ENCODE measurements at regions not wholly inside any gene's neighbourhood (a gene's known extent, or its start where the extent isn't known, plus 50 kb on each side); places are given as distances from the start of the nearest gene placed in this dataset.
A peak's percentile ranks its signal among the peaks of the same experiment; 100 is the strongest.

- H3K4me3 ChIP-seq (ENCODE audit: low read depth, low read length): no peak overlapping the region
- no peak overlapping the region for H3K27ac ChIP-seq (ENCODE audit: extremely low read depth, low read depth, low read length)
- no peaks in the 10 kb centered on the region for H3K9me3 ChIP-seq (ENCODE audit: control insufficient read depth, insufficient read depth, low read depth, low read length)
- no peaks in the 10 kb centered on the region for H3K36me3 ChIP-seq (ENCODE audit: control insufficient read depth in 2 of 2, insufficient read depth in 1 of 2, low read length in 2 of 2)
- ChIA-PET POLR2A (no interaction called here), CTCF (interaction anchor here (0.6 to 2.2 kb wide), 8 partner anchors 44 to 420 kb away, joined by 3 to 9 read pairs (median 4); no protein-coding TSS in a partner anchor)
- H3K4me1 ChIP-seq (ENCODE audit: control insufficient read depth, insufficient read depth, low read length): no peaks in the 10 kb centered on the region
- TF ChIP-seq MYNN (tag by site-specific recombination; IDR thresholded peaks at IDR 0.05; ENCODE audit: borderline replicate concordance): no peak
- no peak for TF ChIP-seq ZBTB20 (tag by site-specific recombination; IDR thresholded peaks at IDR 0.05)
- TF ChIP-seq ZNF548 (tag by site-specific recombination; IDR thresholded peaks at IDR 0.05): no peak
- TF ChIP-seq ZBTB48 (tag by site-specific recombination; IDR thresholded peaks at IDR 0.05): no peak
- no peak for TF ChIP-seq ZNF707 (tag by site-specific recombination; IDR thresholded peaks at IDR 0.05)
- TF ChIP-seq ZFP69B (tag by site-specific recombination; IDR thresholded peaks at IDR 0.05): no peak
- TF ChIP-seq, protein P1, sequence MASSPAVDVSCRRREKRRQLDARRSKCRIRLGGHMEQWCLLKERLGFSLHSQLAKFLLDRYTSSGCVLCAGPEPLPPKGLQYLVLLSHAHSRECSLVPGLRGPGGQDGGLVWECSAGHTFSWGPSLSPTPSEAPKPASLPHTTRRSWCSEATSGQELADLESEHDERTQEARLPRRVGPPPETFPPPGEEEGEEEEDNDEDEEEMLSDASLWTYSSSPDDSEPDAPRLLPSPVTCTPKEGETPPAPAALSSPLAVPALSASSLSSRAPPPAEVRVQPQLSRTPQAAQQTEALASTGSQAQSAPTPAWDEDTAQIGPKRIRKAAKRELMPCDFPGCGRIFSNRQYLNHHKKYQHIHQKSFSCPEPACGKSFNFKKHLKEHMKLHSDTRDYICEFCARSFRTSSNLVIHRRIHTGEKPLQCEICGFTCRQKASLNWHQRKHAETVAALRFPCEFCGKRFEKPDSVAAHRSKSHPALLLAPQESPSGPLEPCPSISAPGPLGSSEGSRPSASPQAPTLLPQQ (tag by site-specific recombination; IDR thresholded peaks at IDR 0.05): no peak
- no peak for TF ChIP-seq GLI4 (tag by site-specific recombination; IDR thresholded peaks at IDR 0.05)
- peak; percentile 21; the same call in 1 of the 2 replicates for TF ChIP-seq ZBTB17 (tag by site-specific recombination; IDR thresholded peaks at IDR 0.05)
- no peak for TF ChIP-seq KLF16 (tag by site-specific recombination; IDR thresholded peaks at IDR 0.05)
- TF ChIP-seq, protein P2, sequence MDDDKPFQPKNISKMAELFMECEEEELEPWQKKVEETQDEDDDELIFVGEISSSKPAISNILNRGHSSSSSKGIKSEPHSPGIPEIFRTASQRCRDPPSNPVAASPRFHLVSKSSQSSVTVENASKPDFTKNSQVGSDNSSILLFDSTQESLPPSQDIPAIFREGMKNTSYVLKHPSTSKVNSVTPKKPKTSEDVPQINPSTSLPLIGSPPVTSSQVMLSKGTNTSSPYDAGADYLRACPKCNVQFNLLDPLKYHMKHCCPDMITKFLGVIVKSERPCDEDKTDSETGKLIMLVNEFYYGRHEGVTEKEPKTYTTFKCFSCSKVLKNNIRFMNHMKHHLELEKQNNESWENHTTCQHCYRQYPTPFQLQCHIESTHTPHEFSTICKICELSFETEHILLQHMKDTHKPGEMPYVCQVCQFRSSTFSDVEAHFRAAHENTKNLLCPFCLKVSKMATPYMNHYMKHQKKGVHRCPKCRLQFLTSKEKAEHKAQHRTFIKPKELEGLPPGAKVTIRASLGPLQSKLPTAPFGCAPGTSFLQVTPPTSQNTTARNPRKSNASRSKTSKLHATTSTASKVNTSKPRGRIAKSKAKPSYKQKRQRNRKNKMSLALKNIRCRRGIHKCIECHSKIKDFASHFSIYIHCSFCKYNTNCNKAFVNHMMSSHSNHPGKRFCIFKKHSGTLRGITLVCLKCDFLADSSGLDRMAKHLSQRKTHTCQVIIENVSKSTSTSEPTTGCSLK (tag by site-specific recombination; IDR thresholded peaks at IDR 0.05): no peak
- TF ChIP-seq ZNF394 (tag by site-specific recombination; IDR thresholded peaks at IDR 0.05; ENCODE audit: borderline replicate concordance): no peak
- no peak for TF ChIP-seq YY2 (tag by site-specific recombination; IDR thresholded peaks at IDR 0.05)
- TF ChIP-seq ATF2 (tag by site-specific recombination; IDR thresholded peaks at IDR 0.05; ENCODE audit: low read depth): peak; percentile 61
- no peak for TF ChIP-seq ZBTB1 (tag by site-specific recombination; IDR thresholded peaks at IDR 0.05)
- TF ChIP-seq ZNF473 (tag by site-specific recombination; IDR thresholded peaks at IDR 0.05): no peak
These were observed 54.3 kb upstream of the AGPS start for GRCh38 chr2:177338177-177338721.

GRCh38 chr2:177340158-177340557, 52.4 kb upstream of the AGPS start:
- POLR2A ChIA-PET: no interaction called here
- H3K27ac ChIP-seq (ENCODE audit: extremely low read depth, low read depth, low read length): no peak overlapping the region
- H3K4me3 ChIP-seq (ENCODE audit: low read depth, low read length): no peak overlapping the region
- no peaks in the 10 kb centered on the region for H3K9me3 ChIP-seq (ENCODE audit: control insufficient read depth, insufficient read depth, low read depth, low read length)
- CTCF ChIA-PET: interaction anchor here (1.1 kb wide), 1 partner anchor 423 kb away, joined by 3 read pairs; no protein-coding TSS in a partner anchor
- TF ChIP-seq ZNF580 (tag by site-specific recombination; IDR thresholded peaks at IDR 0.05): no peak
- no peak for TF ChIP-seq GLI2 (tag by site-specific recombination; IDR thresholded peaks at IDR 0.05; ENCODE audit: borderline replicate concordance, low read depth)
- no peak for TF ChIP-seq ZBTB21 (tag by site-specific recombination; IDR thresholded peaks at IDR 0.05)
- H3K36me3 ChIP-seq (ENCODE audit: control insufficient read depth in 2 of 2, insufficient read depth in 1 of 2, low read length in 2 of 2): no peaks in the 10 kb centered on the region
- H3K4me1 ChIP-seq (ENCODE audit: control insufficient read depth, insufficient read depth, low read length): no peaks in the 10 kb centered on the region
